ENCODE measurements at regions not wholly inside any gene's neighbourhood (a gene's known extent, or its start where the extent isn't known, plus 50 kb on each side); places are given as distances from the start of the nearest gene placed in this dataset.

DNA sequence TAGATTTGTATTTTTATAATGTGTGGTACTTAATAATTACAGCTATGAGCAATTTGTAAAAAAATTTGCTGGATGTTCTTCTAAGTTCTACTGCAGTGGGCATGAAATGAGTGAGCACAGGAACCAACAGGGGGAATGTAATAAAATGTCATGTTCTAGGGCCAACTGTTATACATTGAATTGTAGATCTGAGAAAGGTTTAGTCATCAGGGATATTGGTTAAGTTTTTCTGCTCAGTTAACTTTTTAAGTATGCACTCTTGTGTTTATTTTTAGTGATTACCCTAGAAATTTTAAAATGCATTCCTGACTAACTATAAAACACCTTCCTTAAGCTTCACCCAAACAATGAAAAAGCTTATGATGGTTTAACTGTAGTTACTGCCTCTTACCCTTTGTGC is 101.8 kb downstream of the CAND1 start:
- TF ChIP-seq JUND (IDR thresholded peaks at IDR 0.05; ENCODE audit: low read depth): no peak
- in situ Hi-C loops (cut with HindIII; ENCODE audit: low pct_unique_long_range_greater_than_20kb, low sequenced_read_pairs): no loop called here
- DNase-seq (ENCODE audit: low read depth in 1 of 2, low spot score in 1 of 2): no peak

DNA sequence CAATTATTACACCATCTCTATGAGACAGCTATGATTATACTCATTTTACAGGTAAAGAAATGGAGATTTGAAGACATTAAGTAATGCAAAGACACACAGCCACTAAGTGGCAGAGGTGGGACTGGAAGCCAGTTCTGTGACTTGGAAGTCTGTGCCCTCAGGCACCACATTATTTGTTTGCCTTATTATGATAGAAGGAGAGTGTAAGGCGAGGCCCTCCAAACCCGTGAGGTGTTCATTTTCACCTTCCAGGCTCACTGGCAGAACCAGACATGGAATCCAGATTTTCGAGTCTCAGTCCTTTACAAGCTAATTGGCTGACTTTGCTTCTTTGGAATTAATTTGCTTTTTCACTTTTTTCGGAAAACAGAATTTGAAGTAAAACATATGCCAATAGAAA is 107.9 kb downstream of the CAND1 start:
- peak in 1 of 2 experiments; percentile 59 for DNase-seq (ENCODE audit: low read depth in 1 of 2, low spot score in 1 of 2)
- no peak for TF ChIP-seq JUND (IDR thresholded peaks at IDR 0.05; ENCODE audit: low read depth)
- in situ Hi-C loops (cut with HindIII; ENCODE audit: low pct_unique_long_range_greater_than_20kb, low sequenced_read_pairs): no loop called here

DNA sequence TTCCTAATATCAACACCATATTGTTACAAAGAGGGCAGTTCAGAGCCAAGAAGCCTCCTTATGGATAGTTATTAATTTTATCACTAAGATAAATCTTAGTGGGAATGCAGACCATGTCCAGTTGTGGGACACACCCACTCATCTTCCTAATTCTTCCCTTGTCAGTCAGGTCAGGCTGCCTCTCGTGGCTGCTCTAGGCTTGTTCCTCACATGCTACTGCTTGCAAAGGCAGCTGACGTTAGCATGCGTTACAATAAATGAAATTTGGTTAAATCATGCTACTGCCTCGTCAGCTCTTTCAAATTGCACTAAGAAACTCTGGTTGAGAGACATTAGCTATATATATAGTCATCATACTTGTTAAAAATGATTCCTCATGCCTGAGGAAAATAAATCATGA is 108.4 kb downstream of the CAND1 start:
- in situ Hi-C loops (cut with HindIII; ENCODE audit: low pct_unique_long_range_greater_than_20kb, low sequenced_read_pairs): no loop called here
- DNase-seq (ENCODE audit: low read depth in 1 of 2, low spot score in 1 of 2): no peak
- no peak for TF ChIP-seq JUND (IDR thresholded peaks at IDR 0.05; ENCODE audit: low read depth)

DNA sequence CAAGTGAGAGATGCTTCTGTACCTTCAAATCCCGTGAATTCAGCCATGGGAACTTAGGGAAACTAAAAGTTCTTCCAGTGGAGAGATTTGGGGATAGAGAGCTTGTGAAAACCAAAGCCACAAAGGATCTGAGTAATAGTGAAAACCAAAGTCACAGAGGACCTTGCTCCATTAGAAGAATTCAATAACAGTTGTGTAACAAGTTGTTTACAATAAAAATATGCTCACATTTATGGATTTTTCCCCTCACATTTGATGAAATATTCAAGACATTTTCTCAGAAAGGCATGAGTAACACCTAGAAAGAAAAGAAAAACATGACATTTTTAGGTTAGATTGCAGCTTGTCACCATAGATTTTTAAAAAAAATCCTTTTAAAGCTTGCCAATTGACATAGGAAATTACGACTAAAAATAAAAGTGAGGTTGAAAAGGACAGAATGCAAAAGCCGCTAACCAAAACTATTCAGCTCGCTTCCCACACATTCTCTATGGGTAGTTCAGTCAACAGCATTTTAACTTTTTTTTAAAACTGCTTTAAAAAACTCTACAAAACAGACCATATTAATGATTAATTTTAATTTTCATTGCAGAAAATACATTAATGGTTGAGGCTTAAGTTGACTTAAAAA is 113.2 kb downstream of the CAND1 start:
- TF ChIP-seq JUND (IDR thresholded peaks at IDR 0.05; ENCODE audit: low read depth): no peak
- DNase-seq (ENCODE audit: low read depth in 1 of 2, low spot score in 1 of 2): no peak
- in situ Hi-C loops (cut with HindIII; ENCODE audit: low pct_unique_long_range_greater_than_20kb, low sequenced_read_pairs): no loop called here

DNA sequence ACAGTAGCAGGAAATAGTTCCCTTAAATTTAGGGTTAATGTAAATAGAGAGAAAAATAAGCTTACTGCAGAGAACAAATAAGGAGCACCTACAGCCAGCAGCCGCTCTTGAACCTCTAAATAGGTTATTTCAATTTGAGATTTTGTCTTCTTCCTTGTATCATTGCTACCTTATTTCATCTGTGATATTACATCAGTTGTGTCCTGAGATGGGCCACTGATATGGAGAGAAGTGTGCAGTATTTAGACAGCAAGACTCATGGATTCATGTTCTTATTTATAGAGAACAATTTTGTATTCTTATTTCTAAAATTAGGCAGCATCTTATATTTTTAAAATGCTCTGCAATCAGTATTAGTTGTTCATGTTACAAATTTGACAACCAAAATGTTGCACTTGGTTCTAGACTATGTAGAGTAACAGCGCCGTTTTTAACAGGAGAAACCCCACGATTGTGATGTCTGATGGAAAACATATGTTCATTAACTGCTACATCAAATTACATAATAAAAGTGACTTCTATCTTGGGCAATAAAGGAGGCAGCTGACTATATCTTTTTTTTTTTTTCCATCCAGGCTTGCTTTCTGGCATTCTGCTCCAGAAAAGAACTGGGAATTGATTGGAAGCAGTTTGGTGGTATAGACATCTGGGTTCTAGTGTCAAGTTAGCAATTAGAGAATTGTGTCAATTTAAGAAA is 117.9 kb downstream of the CAND1 start:
- in situ Hi-C loops (cut with HindIII; ENCODE audit: low pct_unique_long_range_greater_than_20kb, low sequenced_read_pairs): no loop called here
- DNase-seq (ENCODE audit: low read depth in 1 of 2, low spot score in 1 of 2): no peak
- no peak for TF ChIP-seq JUND (IDR thresholded peaks at IDR 0.05; ENCODE audit: low read depth)

DNA sequence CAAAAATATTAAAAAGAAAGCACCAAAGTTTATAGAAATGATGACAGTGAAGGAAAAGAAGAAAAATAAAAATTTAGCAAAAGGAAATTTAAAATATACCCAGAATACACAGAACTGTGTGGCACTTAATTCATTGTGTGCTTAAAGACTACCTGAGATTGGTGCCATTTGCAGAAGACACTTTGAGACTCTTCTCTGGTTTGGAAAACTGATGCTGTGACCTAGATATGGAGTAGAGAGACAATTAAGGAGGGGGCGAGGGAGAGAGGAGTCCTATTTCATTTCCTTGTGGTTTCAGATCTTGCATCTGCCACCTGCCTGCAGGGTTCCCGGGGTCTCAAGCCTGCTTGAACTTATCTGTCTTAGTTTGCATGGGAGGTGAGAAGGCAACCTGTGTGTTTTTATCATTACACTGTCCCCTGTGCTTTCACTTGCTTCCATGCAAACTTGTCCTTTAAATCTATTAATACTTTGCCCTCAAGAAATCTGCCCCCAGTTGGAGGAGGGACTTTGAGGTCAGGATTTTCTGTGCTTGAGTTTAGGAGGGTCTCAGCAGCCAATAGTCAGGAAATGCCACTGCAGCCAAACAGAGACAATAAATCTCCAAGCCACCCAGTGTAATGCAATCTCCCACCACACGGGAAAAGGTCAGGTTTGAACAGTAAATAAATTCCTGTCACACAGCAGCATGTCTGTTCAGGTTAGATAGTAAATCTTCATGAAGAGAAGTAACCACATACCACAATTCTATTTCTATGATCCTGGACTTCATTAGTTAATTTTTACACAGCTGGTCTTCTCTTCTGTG is 119.4 kb downstream of the CAND1 start:
- in situ Hi-C loops (cut with HindIII; ENCODE audit: low pct_unique_long_range_greater_than_20kb, low sequenced_read_pairs): no loop called here
- no peak for TF ChIP-seq JUND (IDR thresholded peaks at IDR 0.05; ENCODE audit: low read depth)
- peak in 1 of 2 experiments; percentile 15 for DNase-seq (ENCODE audit: low read depth in 1 of 2, low spot score in 1 of 2)

DNA sequence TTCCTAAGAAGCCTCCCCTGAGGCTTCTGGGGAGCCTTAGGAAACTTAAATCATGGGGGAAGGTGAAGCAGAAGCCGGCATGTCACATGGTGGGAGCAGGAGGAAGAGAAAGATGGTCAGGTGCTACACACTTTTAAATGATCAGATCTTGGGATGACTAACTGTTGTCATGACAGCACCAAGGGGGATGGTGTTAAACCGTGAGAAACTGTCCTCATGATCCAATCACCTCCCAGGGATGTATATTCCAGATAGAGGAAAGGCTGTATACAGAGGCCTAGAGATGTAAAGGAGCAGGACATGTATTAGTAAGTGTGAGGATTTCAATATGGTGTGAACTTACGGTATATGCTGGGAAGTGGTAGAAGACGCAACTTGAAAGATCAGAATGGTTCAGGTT is 121.1 kb downstream of the CAND1 start:
- DNase-seq (ENCODE audit: low read depth in 1 of 2, low spot score in 1 of 2): no peak
- no peak for TF ChIP-seq JUND (IDR thresholded peaks at IDR 0.05; ENCODE audit: low read depth)
- in situ Hi-C loops (cut with HindIII; ENCODE audit: low pct_unique_long_range_greater_than_20kb, low sequenced_read_pairs): no loop called here

DNA sequence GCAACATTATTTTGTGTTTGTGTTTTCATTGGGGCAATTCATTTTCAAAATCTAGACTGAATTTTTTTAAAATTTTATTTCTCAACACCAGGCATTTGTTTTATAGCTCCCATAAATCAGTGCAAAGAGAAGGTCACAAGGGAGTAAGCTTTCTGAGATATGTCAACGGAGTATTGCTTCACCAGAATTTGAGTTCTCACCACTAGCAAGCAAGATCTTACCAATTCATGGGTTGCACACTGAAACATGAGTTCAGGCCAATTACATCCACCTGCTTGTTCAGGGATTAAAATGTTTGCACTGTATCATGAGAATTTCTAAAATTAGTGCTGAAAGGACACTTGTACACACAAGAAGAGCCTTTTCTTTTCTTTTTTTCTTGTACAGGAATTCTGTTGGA is 121.9 kb downstream of the CAND1 start:
- DNase-seq (ENCODE audit: low read depth in 1 of 2, low spot score in 1 of 2): no peak
- in situ Hi-C loops (cut with HindIII; ENCODE audit: low pct_unique_long_range_greater_than_20kb, low sequenced_read_pairs): no loop called here
- TF ChIP-seq JUND (IDR thresholded peaks at IDR 0.05; ENCODE audit: low read depth): no peak

DNA sequence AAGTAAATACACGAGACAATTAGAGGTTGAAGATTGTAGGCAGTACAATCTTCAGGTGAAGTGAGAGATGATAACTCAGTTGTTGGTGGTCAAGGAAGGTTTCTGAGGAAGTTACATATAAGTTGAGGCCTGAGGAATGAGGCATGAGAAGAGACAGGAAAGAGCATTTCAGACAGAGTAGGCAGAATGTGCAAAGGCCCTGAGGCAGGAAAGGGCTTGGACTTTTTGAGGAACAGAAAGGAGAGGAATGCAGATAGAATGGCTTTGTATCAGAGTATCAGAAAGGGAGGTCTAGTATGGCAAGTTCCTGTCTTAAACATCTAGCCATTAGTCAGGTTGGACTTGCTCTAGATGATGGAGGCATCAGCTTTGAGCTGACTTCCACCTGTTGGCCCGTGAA is 122.5 kb downstream of the CAND1 start:
- no peak for TF ChIP-seq JUND (IDR thresholded peaks at IDR 0.05; ENCODE audit: low read depth)
- in situ Hi-C loops (cut with HindIII; ENCODE audit: low pct_unique_long_range_greater_than_20kb, low sequenced_read_pairs): no loop called here
- no peak for DNase-seq (ENCODE audit: low read depth in 1 of 2, low spot score in 1 of 2)

DNA sequence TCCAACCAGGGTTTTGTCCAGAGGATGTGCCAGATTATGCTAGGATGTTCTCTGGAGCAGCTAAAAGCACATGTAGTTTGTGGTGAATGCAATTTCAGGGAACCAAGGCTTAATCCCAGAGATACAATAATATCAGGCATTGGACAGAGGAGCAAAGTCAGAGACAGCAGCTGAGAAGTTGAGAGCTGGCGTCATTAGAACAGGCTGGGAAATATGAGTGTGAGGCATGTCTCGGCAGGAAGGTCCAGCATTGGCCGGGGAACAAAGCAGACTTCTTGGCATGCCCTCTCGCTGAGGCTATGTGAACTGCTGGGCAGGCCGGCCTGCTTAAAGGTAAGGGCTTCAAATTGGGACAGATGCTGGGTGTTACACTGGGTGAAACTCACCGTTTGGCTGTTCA is 125.4 kb downstream of the CAND1 start:
- TF ChIP-seq JUND (IDR thresholded peaks at IDR 0.05; ENCODE audit: low read depth): no peak
- in situ Hi-C loops (cut with HindIII; ENCODE audit: low pct_unique_long_range_greater_than_20kb, low sequenced_read_pairs): no loop called here
- DNase-seq (ENCODE audit: low read depth in 1 of 2, low spot score in 1 of 2): peak; percentile 15 to 66

DNA sequence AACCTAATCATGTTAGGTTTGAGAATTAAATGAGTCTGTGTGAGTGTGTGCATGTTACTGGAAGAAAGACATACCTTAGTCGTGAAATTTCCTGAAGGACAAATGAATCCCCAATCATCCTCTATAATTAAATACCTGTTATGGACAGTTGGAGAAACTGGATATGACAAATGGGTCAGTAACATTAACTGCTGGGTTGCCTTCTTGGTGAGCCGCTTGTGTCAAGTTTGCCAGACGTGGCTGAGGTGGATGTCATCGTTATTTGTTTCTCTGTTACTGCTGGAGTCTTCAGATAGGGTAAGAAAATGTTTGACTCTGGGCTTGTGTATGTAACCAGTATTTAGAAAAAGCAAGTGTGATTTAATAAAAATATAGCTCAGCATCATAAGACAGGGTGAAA is 131.6 kb downstream of the CAND1 start:
- in situ Hi-C loops (cut with HindIII; ENCODE audit: low pct_unique_long_range_greater_than_20kb, low sequenced_read_pairs): no loop called here
- no peak for TF ChIP-seq JUND (IDR thresholded peaks at IDR 0.05; ENCODE audit: low read depth)
- DNase-seq (ENCODE audit: low read depth in 1 of 2, low spot score in 1 of 2): no peak

DNA sequence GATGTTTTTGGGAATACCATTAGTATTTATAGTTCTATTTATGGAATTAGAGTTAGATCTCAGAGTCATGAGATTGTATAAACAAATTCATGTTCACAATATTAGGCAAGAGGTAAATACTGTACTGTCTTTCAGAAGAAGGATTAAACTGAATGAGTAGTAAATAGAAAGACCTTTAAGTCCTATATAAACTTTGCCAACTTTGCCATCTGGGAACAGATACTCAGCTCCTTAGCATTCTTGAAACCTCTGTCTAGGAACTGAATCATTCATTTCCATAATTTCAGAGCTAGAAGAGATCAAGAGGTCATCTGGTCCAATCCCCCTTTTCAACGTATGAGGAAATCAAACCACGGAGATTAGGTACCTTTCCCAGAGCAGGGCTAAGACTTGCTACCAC is 141.1 kb downstream of the CAND1 start:
- DNase-seq (ENCODE audit: low read depth in 1 of 2, low spot score in 1 of 2): no peak
- TF ChIP-seq JUND (IDR thresholded peaks at IDR 0.05; ENCODE audit: low read depth): no peak
- in situ Hi-C loops (cut with HindIII; ENCODE audit: low pct_unique_long_range_greater_than_20kb, low sequenced_read_pairs): no loop called here

DNA sequence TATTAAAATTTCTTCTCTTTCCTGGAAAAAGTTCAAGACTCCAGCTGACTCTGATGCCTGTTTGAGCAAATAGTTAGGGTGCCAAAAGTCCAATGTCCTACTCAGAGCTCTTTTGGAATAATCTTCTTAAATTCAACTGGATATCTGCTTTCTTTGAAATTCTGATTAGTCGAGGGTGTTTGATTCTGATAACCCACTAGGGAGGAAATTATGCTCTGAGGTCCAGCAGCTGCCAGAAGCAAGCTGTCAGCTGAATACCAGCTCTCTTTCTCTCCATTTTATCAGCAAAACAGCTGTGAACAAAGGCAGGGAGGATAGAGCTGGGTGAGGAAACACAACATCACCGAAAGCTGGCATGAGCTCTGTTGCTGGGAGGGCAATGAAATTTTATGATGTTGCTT is 141.5 kb downstream of the CAND1 start:
- no peak for DNase-seq (ENCODE audit: low read depth in 1 of 2, low spot score in 1 of 2)
- in situ Hi-C loops (cut with HindIII; ENCODE audit: low pct_unique_long_range_greater_than_20kb, low sequenced_read_pairs): no loop called here
- no peak for TF ChIP-seq JUND (IDR thresholded peaks at IDR 0.05; ENCODE audit: low read depth)
